ENCODE measurements at regions not wholly inside any gene's neighbourhood (a gene's known extent, or its start where the extent isn't known, plus 50 kb on each side); places are given as distances from the start of the nearest gene placed in this dataset.

GRCh38 chr11:82521427-82521826 is 212.2 kb downstream of the FAM181B start:
- no TSS peak for BruUV-seq (replicated peaks)
- Histone ChIP-seq H2AFZ (ENCODE audit: low read depth, low read length) (no peak overlapping the region), H3K9me1 (replicated peaks; ENCODE audit: control insufficient read depth, extremely low read depth, insufficient read depth, low read length) (no peaks in the 10 kb centered on the region), H3K4me1 (ENCODE audit: control insufficient read depth, extremely low read depth, insufficient read depth, low read length) (no peaks in the 10 kb centered on the region), H3K79me2 (ENCODE audit: control insufficient read depth, insufficient read depth, low read length) (no peaks in the 10 kb centered on the region), H3K27me3 (ENCODE audit: control insufficient read depth in 2 of 2, insufficient read depth in 2 of 2, low read length in 2 of 2) (no peaks in the 10 kb centered on the region), H3K9ac (replicated peaks; ENCODE audit: extremely low read depth, insufficient read depth, low read length) (no peak overlapping the region), H3K9me3 (replicated peaks; ENCODE audit: control insufficient read depth, insufficient read depth, low read length) (no peaks in the 10 kb centered on the region), H4K20me1 (replicated peaks; ENCODE audit: control insufficient read depth, extremely low read depth, insufficient read depth, low read length) (no peaks in the 10 kb centered on the region), H3K36me3 (ENCODE audit: control insufficient read depth in 2 of 2, extremely low read depth in 1 of 2, insufficient read depth in 2 of 2, low read length in 2 of 2) (no peaks in the 10 kb centered on the region), H3K4me3 (replicated peaks in 1 of 3; ENCODE audit: insufficient read depth in 1 of 3, low read depth in 1 of 3, low read length in 3 of 3) (no peak overlapping the region), H3K4me2 (ENCODE audit: insufficient read depth, low read length) (no peak overlapping the region), H3K27ac (ENCODE audit: insufficient read depth, low read depth, low read length) (no peak overlapping the region)
- no peak for DNase-seq (ENCODE audit: low read depth, low spot score)
- intact Hi-C loops (cut with micrococcal nuclease), result no loop called here
- ChIA-PET CTCF (no interaction called here), POLR2A (no interaction called here)
- no peak for FAIRE-seq
- dilution Hi-C loops (cut with MboI; ENCODE audit: extremely low pct_ligation_motif_present, low sequenced_read_pairs), result no loop called here
- TF ChIP-seq CTCF (IDR thresholded peaks at IDR 0.05; ENCODE audit: extremely low read depth in 1 of 2, insufficient read depth in 1 of 2, low read depth in 1 of 2, low read length in 2 of 2), result no peak
- TF ChIP-seq EZH2 (IDR thresholded peaks at IDR 0.05; ENCODE audit: borderline replicate concordance, low read depth, low read length, severe bottlenecking), result no peak
- TF ChIP-seq JUN (IDR thresholded peaks at IDR 0.05; ENCODE audit: borderline replicate concordance, insufficient read depth, insufficient read length, low read depth), result no peak
- TF ChIP-seq MAX (IDR thresholded peaks at IDR 0.05; ENCODE audit: insufficient read depth, insufficient read length), result no peak
- no peak for TF ChIP-seq MYC (IDR thresholded peaks at IDR 0.05; ENCODE audit: low read depth, low read length)
- no peak for TF ChIP-seq GATA2 (IDR thresholded peaks at IDR 0.05; ENCODE audit: insufficient read depth, insufficient read length, low read depth, low read length)
- TF ChIP-seq POLR2AphosphoS5 (IDR thresholded peaks at IDR 0.05; ENCODE audit: insufficient read depth, low read depth, low read length), result no peak
- TF ChIP-seq POLR2A (IDR thresholded peaks at IDR 0.05; ENCODE audit: low read depth, low read length), result no peak
- no peak for TF ChIP-seq FOS (IDR thresholded peaks at IDR 0.05; ENCODE audit: borderline replicate concordance, insufficient read depth, low read length)
